ENCODE measurements at regions not wholly inside any gene's neighbourhood (a gene's known extent, or its start where the extent isn't known, plus 50 kb on each side); places are given as distances from the start of the nearest gene placed in this dataset.
A peak's percentile ranks its signal among the peaks of the same experiment; 100 is the strongest.

DNA sequence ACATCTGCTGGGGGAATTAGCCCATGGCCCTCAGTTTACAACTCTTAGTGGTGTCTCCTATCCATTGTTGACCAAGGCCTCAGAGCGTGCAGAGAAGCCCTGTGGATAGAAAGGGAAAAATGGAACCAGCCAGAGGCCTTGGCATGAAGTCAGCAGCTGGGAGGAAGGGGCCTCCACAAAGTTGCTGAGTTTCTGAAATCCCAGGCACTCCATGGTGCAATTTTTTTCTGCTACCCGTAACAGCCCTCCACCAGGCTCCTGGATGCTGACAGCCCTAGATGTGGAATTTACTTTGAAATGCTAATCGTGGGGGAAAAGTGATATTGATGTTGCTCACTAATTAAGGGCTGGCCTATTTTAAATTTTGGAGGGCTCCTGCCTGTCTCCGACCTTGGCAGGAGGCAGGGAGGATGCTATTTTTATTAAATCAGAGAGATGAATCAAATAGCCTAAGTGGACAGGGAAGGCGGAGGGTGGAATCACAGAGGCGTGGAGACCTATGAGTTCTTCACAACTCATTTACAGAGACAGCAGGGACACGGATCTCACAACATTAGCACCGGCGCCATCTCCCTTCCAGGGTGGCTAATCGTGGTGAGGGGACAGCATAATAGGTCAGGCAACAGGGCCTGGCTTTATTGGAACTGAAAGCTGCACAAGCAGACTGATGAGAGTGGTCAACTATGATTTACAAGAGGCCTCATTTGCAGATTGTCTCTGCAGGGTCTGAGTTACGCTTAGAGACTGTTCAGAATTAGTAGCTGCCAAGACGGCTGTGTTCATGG lies 99.8 kb upstream of the WSCD2 start:
- Histone ChIP-seq H3K36me3 (ENCODE audit: control insufficient read depth, insufficient read depth, low read length) (no peaks in the 10 kb centered on the region), H3K27ac (ENCODE audit: low read depth, low read length) (no peak overlapping the region), H3K4me1 (ENCODE audit: control insufficient read depth, insufficient read depth, low read length) (no peaks in the 10 kb centered on the region), H3K9ac (ENCODE audit: low read length) (no peak overlapping the region), H3K4me3 (ENCODE audit: low read length) (no peak overlapping the region), H3K27me3 (ENCODE audit: control insufficient read depth, insufficient read depth, low read length) (no peaks in the 10 kb centered on the region)

DNA sequence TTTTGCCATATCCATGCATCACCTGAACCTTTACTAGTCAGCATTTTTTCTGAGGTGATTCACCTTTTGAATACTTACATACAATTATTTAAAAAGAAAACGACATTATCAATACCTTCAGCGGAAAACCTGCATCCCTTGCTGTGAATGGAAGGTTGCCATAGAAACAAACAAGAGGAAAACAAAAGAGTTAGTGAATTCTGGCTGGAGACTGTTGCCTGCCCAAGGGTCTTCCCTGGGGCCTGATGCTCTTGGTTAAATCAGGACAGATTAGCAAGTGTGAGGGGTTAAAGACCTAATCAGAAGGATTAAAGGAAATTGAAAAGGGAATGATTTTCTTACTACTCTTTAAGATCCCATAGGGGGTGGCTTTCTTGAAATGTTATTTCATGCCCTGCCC lies 96.0 kb upstream of the WSCD2 start:
- Histone ChIP-seq H3K9ac (ENCODE audit: low read length) (no peak overlapping the region), H3K36me3 (ENCODE audit: control insufficient read depth, insufficient read depth, low read length) (no peaks in the 10 kb centered on the region), H3K27me3 (ENCODE audit: control insufficient read depth, insufficient read depth, low read length) (no peaks in the 10 kb centered on the region), H3K4me1 (ENCODE audit: control insufficient read depth, insufficient read depth, low read length) (no peaks in the 10 kb centered on the region), H3K27ac (ENCODE audit: low read depth, low read length) (no peak overlapping the region), H3K4me3 (ENCODE audit: low read length) (no peak overlapping the region)

DNA sequence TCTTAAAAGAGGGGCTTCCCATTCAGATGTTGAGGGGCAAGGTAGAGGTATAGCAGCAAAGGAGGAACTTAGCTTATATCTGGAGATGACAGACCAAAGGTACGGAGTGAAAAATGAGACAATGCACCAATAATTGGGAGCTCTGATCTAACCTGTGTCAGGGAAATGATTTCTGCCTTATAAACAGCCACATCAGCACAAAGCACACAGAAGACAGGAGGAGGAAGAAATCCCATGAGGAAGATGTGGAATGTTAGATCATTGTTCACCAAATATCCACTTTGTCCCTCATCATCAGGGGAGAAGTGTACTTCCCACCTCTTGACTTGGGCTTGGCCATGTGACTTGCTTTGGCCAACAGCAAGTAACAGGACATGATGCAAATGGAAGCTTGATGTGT lies 93.7 kb upstream of the WSCD2 start:
- Histone ChIP-seq H3K36me3 (ENCODE audit: control insufficient read depth, insufficient read depth, low read length) (no peaks in the 10 kb centered on the region), H3K4me1 (ENCODE audit: control insufficient read depth, insufficient read depth, low read length) (no peaks in the 10 kb centered on the region), H3K9ac (ENCODE audit: low read length) (no peak overlapping the region), H3K27me3 (ENCODE audit: control insufficient read depth, insufficient read depth, low read length) (no peaks in the 10 kb centered on the region), H3K27ac (ENCODE audit: low read depth, low read length) (no peak overlapping the region), H3K4me3 (ENCODE audit: low read length) (no peak overlapping the region)

DNA sequence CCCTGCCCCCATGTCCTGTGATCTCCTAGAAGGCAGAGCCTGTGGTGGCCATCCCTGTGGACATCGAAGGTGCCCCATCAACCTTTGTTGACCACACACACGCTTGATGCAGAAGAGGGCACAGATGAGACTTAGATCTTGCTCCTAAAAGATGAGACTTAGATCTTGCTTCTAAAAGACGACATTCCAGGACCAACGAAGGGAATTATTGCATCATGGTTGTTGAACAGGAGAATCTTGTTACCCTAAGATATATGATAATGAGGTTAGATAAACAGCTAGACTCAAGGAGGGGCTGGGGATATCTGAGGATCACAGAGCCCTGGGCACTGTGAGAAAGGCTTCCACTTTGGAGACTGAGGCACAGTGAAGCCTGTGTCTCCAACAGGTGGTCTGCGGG lies 91.1 kb upstream of the WSCD2 start:
- Histone ChIP-seq H3K4me1 (ENCODE audit: control insufficient read depth, insufficient read depth, low read length) (no peaks in the 10 kb centered on the region), H3K27me3 (ENCODE audit: control insufficient read depth, insufficient read depth, low read length) (no peaks in the 10 kb centered on the region), H3K4me3 (ENCODE audit: low read length) (no peak overlapping the region), H3K9ac (ENCODE audit: low read length) (no peak overlapping the region), H3K27ac (ENCODE audit: low read depth, low read length) (no peak overlapping the region), H3K36me3 (ENCODE audit: control insufficient read depth, insufficient read depth, low read length) (no peaks in the 10 kb centered on the region)

DNA sequence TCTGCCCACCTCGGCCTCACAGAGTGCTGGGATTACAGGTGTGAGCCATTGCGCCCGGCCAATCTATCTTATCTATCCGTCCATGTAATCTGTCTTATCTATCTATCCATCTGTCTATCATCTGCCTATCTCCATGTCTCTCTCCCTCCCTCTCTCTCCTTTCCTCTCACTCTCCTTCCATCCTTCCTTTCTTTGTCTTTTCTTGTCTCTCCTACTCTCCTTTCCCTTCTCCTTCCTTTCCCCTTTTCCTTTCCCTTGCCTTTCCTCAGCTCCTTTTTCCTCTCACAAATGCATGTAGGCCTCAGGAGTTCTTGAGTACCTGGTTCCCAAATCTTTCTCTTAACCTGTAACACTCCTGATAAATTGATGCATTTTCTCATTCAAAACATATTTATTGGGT lies 89.3 kb upstream of the WSCD2 start:
- H3K4me1 ChIP-seq (ENCODE audit: control insufficient read depth, insufficient read depth, low read length): no peaks in the 10 kb centered on the region
- H3K4me3 ChIP-seq (ENCODE audit: low read length): no peak overlapping the region
- H3K27me3 ChIP-seq (ENCODE audit: control insufficient read depth, insufficient read depth, low read length): no peaks in the 10 kb centered on the region
- H3K36me3 ChIP-seq (ENCODE audit: control insufficient read depth, insufficient read depth, low read length): no peaks in the 10 kb centered on the region
- no peak overlapping the region for H3K9ac ChIP-seq (ENCODE audit: low read length)
- no peak overlapping the region for H3K27ac ChIP-seq (ENCODE audit: low read depth, low read length)

DNA sequence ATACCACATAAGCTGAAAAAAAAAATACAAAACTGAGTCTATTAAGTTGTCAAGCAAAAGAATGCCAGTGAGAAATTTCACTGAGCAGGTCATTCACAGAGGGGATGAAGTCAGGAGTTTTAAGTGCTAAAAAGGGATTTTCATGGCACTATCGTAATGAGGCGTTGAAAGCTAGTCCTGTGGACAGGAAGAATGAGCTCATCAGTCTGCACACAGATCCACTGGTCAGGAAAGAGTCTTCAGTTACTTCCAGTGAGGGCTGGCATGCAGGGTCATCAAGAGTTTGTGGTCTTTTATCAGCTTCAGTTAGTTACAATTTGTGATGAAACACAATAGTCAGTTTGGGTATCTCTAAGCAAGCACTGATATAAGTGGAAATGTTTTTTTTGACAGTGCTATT lies 88.1 kb upstream of the WSCD2 start:
- H3K27me3 ChIP-seq (ENCODE audit: control insufficient read depth, insufficient read depth, low read length): no peaks in the 10 kb centered on the region
- H3K9ac ChIP-seq (ENCODE audit: low read length): no peak overlapping the region
- no peaks in the 10 kb centered on the region for H3K4me1 ChIP-seq (ENCODE audit: control insufficient read depth, insufficient read depth, low read length)
- H3K4me3 ChIP-seq (ENCODE audit: low read length): no peak overlapping the region
- H3K36me3 ChIP-seq (ENCODE audit: control insufficient read depth, insufficient read depth, low read length): no peaks in the 10 kb centered on the region
- no peak overlapping the region for H3K27ac ChIP-seq (ENCODE audit: low read depth, low read length)

DNA sequence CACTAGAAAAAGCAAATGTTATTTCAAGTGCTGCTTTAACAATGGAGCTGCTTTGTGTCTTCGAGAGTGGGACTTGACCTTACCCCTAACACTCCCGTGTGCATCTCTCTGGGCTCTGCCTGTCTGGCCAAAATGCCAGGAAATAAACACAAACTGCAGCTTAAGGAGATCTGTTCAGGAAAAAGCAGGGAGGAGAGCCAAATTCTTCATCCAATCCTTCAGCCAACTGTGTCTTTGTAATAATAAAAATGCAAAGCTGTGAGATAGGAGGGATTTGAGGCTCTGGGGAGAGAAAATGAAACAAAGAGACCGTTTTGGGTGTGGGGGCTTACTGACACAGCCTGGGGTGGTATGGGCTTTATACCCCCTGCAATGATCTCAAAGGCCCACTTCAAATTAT lies 85.8 kb upstream of the WSCD2 start:
- no peak overlapping the region for H3K27ac ChIP-seq (ENCODE audit: low read depth, low read length)
- no peaks in the 10 kb centered on the region for H3K27me3 ChIP-seq (ENCODE audit: control insufficient read depth, insufficient read depth, low read length)
- H3K36me3 ChIP-seq (ENCODE audit: control insufficient read depth, insufficient read depth, low read length): no peaks in the 10 kb centered on the region
- H3K4me1 ChIP-seq (ENCODE audit: control insufficient read depth, insufficient read depth, low read length): peaks cover 3% of the 10 kb centered on the region
- no peak overlapping the region for H3K4me3 ChIP-seq (ENCODE audit: low read length)
- H3K9ac ChIP-seq (ENCODE audit: low read length): no peak overlapping the region

DNA sequence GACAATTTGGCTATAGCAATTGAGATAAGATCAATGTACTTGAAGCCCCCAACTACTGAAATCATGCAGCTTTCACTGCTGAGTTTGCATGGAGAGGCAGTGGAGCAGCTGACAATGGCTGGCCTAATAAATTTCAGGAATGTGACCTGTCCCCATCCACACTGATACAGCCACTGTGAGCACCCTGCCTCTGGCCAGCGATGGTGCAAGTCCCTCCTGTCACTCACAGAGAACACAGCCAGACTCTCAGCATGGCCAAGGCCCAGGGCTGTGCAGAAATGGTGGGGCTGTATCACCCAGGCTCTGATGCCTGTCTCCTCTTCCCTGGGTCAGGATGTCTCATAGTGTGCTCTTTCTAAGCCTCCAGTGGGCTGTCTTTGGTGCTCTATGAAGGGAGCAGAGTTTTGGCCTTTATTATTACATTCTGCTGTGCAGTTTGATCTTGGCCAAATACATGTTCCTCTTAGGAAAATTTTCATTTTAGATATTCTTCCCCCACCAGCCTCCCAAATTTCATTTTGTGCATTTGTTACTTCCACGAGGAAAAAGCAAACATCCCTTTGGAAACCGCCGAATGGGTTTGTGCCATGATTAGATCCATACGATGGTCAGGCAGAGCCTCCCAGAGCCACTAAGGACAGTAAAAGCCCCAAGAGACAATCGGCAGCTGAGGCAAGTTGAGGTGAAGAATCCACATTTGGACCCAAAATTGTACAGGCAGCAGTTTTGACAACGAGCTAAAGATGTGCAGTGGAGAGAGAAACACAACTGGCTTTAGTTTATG lies 85.1 kb upstream of the WSCD2 start:
- Histone ChIP-seq H3K4me3 (ENCODE audit: low read length) (no peak overlapping the region), H3K27me3 (ENCODE audit: control insufficient read depth, insufficient read depth, low read length) (no peaks in the 10 kb centered on the region), H3K9ac (ENCODE audit: low read length) (no peak overlapping the region), H3K4me1 (ENCODE audit: control insufficient read depth, insufficient read depth, low read length) (peaks cover 3% of the 10 kb centered on the region), H3K36me3 (ENCODE audit: control insufficient read depth, insufficient read depth, low read length) (no peaks in the 10 kb centered on the region), H3K27ac (ENCODE audit: low read depth, low read length) (no peak overlapping the region)

DNA sequence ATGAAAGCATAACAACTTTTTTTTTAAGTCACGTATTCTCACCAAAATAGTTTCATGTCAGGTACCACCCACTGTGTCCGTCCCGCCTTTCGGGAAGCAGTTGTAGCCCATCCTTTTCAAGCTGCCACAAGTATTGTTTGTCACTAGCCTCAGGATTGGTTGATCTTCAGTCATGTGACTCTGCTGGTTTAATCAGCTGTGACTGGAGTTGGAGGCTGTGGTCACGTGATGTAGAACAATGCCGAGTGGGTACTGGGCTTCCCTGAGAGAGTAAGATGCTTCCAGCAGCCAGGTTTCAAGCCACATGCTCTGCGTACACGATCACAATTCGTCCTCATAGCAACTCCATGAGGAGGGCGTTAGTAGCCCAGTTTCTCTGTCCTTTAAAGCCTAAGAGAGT lies 83.0 kb upstream of the WSCD2 start:
- Histone ChIP-seq H3K4me1 (ENCODE audit: control insufficient read depth, insufficient read depth, low read length) (peaks cover 3% of the 10 kb centered on the region), H3K27ac (ENCODE audit: low read depth, low read length) (peak overlapping the region; percentile 63)

DNA sequence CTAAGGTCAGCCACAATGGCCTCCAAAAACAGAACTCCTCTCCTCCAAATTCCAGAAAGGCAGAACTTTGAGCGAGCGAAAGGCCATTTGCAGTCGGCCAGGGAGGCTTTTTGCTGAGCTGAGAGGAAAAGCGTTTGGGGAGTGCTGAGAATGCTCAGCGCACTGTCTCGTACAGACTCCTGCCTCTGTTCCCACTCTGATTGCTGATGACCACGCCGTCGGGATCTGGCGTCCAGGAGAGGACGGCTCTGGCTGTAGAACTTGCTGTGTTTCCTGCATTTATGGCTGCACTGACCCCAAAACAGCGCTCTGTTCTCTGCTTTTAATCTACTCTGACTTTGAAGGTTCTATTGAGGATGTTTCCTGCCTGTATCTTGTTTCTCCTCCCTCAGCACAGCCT lies 82.4 kb upstream of the WSCD2 start:
- peak overlapping the region; percentile 63 for H3K27ac ChIP-seq (ENCODE audit: low read depth, low read length)
- H3K36me3 ChIP-seq (ENCODE audit: control insufficient read depth, insufficient read depth, low read length): no peaks in the 10 kb centered on the region
- H3K9ac ChIP-seq (ENCODE audit: low read length): no peak overlapping the region
- peaks cover 3% of the 10 kb centered on the region for H3K4me1 ChIP-seq (ENCODE audit: control insufficient read depth, insufficient read depth, low read length)
- H3K4me3 ChIP-seq (ENCODE audit: low read length): peak overlapping the region; percentile 33
- no peaks in the 10 kb centered on the region for H3K27me3 ChIP-seq (ENCODE audit: control insufficient read depth, insufficient read depth, low read length)

More for the DNA sequence above, 83.0 kb upstream of the WSCD2 start:
- H3K36me3 ChIP-seq (ENCODE audit: control insufficient read depth, insufficient read depth, low read length): no peaks in the 10 kb centered on the region
- H3K9ac ChIP-seq (ENCODE audit: low read length): no peak overlapping the region
- H3K27me3 ChIP-seq (ENCODE audit: control insufficient read depth, insufficient read depth, low read length): no peaks in the 10 kb centered on the region
- peak overlapping the region; percentile 33 for H3K4me3 ChIP-seq (ENCODE audit: low read length)

DNA sequence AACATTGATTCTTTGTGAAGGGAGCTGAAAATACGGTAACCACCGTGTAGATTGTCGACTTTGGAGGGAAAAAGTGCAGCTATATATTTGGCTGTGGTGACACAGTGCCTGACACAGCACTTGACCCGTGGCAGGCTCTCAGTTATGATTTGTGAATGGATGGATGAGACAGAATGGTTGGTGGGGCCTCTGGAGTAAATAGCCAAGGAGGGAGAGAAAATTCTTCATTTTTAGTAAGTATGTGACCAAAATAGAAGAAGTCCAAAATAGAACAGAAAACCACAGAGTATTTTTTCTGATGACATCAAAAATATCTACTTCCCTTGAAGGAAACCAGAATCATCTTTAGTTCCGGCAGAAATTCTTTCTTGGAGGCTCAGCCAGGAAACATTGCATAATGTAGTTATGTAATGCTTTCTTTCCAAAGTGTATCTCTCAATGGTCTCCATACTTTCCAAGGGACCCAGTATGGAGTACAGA lies 82.0 kb upstream of the WSCD2 start:
- H3K4me3 ChIP-seq (ENCODE audit: low read length): peak overlapping the region; percentile 33
- peaks cover 3% of the 10 kb centered on the region for H3K4me1 ChIP-seq (ENCODE audit: control insufficient read depth, insufficient read depth, low read length)
- H3K27me3 ChIP-seq (ENCODE audit: control insufficient read depth, insufficient read depth, low read length): no peaks in the 10 kb centered on the region
- peak overlapping the region; percentile 63 for H3K27ac ChIP-seq (ENCODE audit: low read depth, low read length)
- H3K9ac ChIP-seq (ENCODE audit: low read length): no peak overlapping the region
- H3K36me3 ChIP-seq (ENCODE audit: control insufficient read depth, insufficient read depth, low read length): no peaks in the 10 kb centered on the region

DNA sequence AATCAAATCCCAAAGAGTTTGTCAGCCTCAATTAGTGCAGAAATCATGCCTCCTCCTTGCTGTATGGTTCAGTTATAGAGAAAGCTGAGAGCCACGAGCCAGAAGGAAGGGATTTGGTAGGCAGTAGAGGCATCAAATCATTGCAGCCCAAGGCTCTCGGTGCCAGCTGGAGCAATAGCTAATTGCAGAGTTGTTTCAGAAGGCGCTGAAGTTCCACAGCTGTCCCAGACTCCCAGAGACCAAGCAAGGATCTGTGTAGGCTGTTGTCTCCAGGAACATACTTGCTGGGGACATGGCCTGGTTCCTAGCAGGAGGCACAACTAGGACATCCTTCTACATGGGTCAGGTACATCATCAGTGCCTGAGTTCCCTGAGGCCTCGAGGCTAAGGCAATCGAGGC lies 80.4 kb upstream of the WSCD2 start:
- Histone ChIP-seq H3K4me3 (ENCODE audit: low read length) (no peak overlapping the region), H3K4me1 (ENCODE audit: control insufficient read depth, insufficient read depth, low read length) (peaks cover 3% of the 10 kb centered on the region), H3K27me3 (ENCODE audit: control insufficient read depth, insufficient read depth, low read length) (no peaks in the 10 kb centered on the region), H3K27ac (ENCODE audit: low read depth, low read length) (no peak overlapping the region), H3K36me3 (ENCODE audit: control insufficient read depth, insufficient read depth, low read length) (no peaks in the 10 kb centered on the region), H3K9ac (ENCODE audit: low read length) (no peak overlapping the region)

Data from rectal smooth muscle tissue (tissue), 1 donor.